ENCODE measurements at regions not wholly inside any gene's neighbourhood (a gene's known extent, or its start where the extent isn't known, plus 50 kb on each side); places are given as distances from the start of the nearest gene placed in this dataset.

DNA sequence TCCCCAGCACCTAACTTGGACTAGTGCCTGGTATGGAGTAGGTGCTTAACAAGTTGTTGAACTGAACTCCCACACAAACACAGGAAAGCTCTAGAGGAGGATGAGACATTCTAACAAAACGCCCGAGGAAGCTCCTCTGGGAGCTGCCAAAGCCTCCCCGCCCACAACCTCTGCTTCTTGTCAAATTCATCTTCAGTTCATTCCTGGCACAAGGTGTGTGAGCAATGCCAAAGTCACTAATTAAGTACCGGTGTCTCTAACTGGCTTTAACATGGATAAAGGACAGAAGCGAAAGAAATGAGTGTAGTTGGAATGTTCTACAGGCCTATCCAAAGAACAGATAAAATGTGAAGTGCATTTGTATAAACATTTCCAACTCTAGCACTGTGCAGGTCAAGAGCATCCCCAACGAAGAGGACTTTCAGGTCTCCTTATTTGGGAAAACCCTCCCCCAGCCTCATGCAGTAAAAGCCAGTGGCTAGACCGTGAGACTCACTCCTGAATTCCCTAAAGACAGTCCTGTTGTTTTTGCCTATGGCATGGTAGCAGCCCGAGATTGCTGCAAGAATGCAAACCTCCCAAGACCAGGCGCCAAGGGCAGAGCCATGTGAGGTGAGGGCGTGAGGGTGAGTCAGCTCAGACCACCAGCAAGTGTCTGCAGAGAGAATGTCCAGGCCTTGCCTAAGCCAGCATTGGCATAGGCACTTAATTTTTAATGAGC is 72.2 kb upstream of the KLF3 start:
- Histone ChIP-seq H3K4me1 (ENCODE audit: control insufficient read depth in 1 of 2, insufficient read depth in 2 of 2, low read length in 2 of 2) (no peaks in the 10 kb centered on the region), H3K4me2 (ENCODE audit: low read length) (no peak overlapping the region), H3K4me3 (replicated peaks in 1 of 2; ENCODE audit: low read depth in 1 of 2, low read length in 2 of 2) (no peak overlapping the region), H3K9ac (ENCODE audit: low read length) (no peak overlapping the region), H4K20me1 (ENCODE audit: insufficient read depth) (no peaks in the 10 kb centered on the region), H2AFZ (ENCODE audit: low read depth, low read length, poor library complexity, severe bottlenecking) (no peak overlapping the region), H3K9me2 (ENCODE audit: insufficient read depth) (no peaks in the 10 kb centered on the region), H3K27ac (ENCODE audit: low read depth, low read length) (no peak overlapping the region), H3K27me3 (ENCODE audit: insufficient read depth, low read length) (no peaks in the 10 kb centered on the region; the same call in 1 of the 2 replicates), H3K79me2 (ENCODE audit: insufficient read depth, low read length) (no peaks in the 10 kb centered on the region), H3K9me3 (ENCODE audit: control insufficient read depth in 1 of 2, insufficient read depth in 1 of 2, low read depth in 1 of 2, low read length in 2 of 2) (no peaks in the 10 kb centered on the region; a peak in 1 of 4 replicates), H3K36me3 (ENCODE audit: control insufficient read depth in 1 of 2, insufficient read depth in 2 of 2, low read length in 2 of 2) (no peaks in the 10 kb centered on the region)
- intact Hi-C loops (cut with micrococcal nuclease), result no loop called here
- no TSS peak for BruUV-seq (replicated peaks)
- POLR2A ChIA-PET, result no interaction called here
- CTCF ChIA-PET, result no interaction called here
- TF ChIP-seq ZBTB33 (IDR thresholded peaks at IDR 0.05; ENCODE audit: extremely low read depth, insufficient replicate concordance, low read length) (no peak), ELF1 (IDR thresholded peaks at IDR 0.05; ENCODE audit: borderline replicate concordance, low read depth) (no peak), CEBPB (IDR thresholded peaks at IDR 0.05; ENCODE audit: low read depth) (no peak), SRF (IDR thresholded peaks at IDR 0.05; ENCODE audit: low read depth) (no peak), EZH2phosphoT487 (IDR thresholded peaks at IDR 0.05; ENCODE audit: borderline replicate concordance) (no peak), SIN3A (IDR thresholded peaks at IDR 0.05; ENCODE audit: low read depth) (no peak), ZFX (IDR thresholded peaks at IDR 0.05) (no peak), JUND (IDR thresholded peaks at IDR 0.05) (no peak)
- RAD21 ChIA-PET (ENCODE audit: low non-redundant PET in 1 of 2, low total read pairs in 2 of 2, uncharacterized antibody in 2 of 2, unreplicated experiment in 2 of 2), result no interaction called here
- DNase-seq (ENCODE audit: low read depth, low spot score) (no peak), ATAC-seq (no peak)

DNA sequence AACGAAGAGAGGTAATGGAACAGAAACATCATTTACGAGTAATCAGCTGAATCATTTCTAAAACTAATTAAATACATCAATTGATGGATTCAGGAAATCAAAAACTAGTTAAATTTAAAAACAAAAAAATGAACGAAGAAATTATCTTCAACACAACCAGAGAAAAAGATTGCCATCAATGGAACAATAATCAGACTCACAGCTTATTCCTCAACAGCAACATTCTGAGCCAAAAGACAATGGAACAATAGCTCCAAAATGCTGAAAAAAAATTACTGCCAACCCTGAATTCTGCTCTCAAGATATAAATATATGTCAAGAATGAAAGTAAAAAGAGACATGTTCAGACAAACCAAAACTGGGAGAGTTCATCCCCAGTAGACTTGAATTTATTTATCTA is 65.5 kb upstream of the KLF3 start:
- ChIA-PET CTCF (no interaction called here), POLR2A (no interaction called here), RAD21 (ENCODE audit: low non-redundant PET in 1 of 2, low total read pairs in 2 of 2, uncharacterized antibody in 2 of 2, unreplicated experiment in 2 of 2) (no interaction called here)
- H3K79me2 ChIP-seq (ENCODE audit: insufficient read depth, low read length), result no peaks in the 10 kb centered on the region
- ATAC-seq (no peak), DNase-seq (ENCODE audit: low read depth, low spot score) (no peak)
- no TSS peak for BruUV-seq (replicated peaks)
- no peak overlapping the region for H3K27ac ChIP-seq (ENCODE audit: low read depth, low read length)
- no peak overlapping the region for H3K9ac ChIP-seq (ENCODE audit: low read length)
- intact Hi-C loops (cut with micrococcal nuclease), result no loop called here
- H2AFZ ChIP-seq (ENCODE audit: low read depth, low read length, poor library complexity, severe bottlenecking), result no peak overlapping the region
- H4K20me1 ChIP-seq (ENCODE audit: insufficient read depth), result no peaks in the 10 kb centered on the region
- H3K4me2 ChIP-seq (ENCODE audit: low read length), result no peak overlapping the region
- H3K9me3 ChIP-seq (ENCODE audit: control insufficient read depth in 1 of 2, insufficient read depth in 1 of 2, low read depth in 1 of 2, low read length in 2 of 2), result no peaks in the 10 kb centered on the region
- H3K27me3 ChIP-seq (ENCODE audit: insufficient read depth, low read length), result no peaks in the 10 kb centered on the region; the same call in 1 of the 2 replicates
- H3K9me2 ChIP-seq (ENCODE audit: insufficient read depth), result no peaks in the 10 kb centered on the region
- H3K4me1 ChIP-seq (ENCODE audit: control insufficient read depth in 1 of 2, insufficient read depth in 2 of 2, low read length in 2 of 2), result peaks cover 0 to 5% of the 10 kb centered on the region in 2 experiments; a peak in 1 of 4 replicates
- no peak overlapping the region for H3K4me3 ChIP-seq (replicated peaks in 1 of 2; ENCODE audit: low read depth in 1 of 2, low read length in 2 of 2)
- H3K36me3 ChIP-seq (ENCODE audit: control insufficient read depth in 1 of 2, insufficient read depth in 2 of 2, low read length in 2 of 2), result no peaks in the 10 kb centered on the region
- TF ChIP-seq CEBPB (IDR thresholded peaks at IDR 0.05; ENCODE audit: low read depth), result no peak
- TF ChIP-seq ZBTB33 (IDR thresholded peaks at IDR 0.05; ENCODE audit: extremely low read depth, insufficient replicate concordance, low read length), result no peak
- no peak for TF ChIP-seq ZNF274 (IDR thresholded peaks at IDR 0.05; ENCODE audit: low read depth, low read length)
- no peak for TF ChIP-seq JUND (IDR thresholded peaks at IDR 0.05)
- no peak for TF ChIP-seq POLR2AphosphoS5 (IDR thresholded peaks at IDR 0.05; ENCODE audit: low read depth, low read length)
- no peak for TF ChIP-seq ELF1 (IDR thresholded peaks at IDR 0.05; ENCODE audit: borderline replicate concordance, low read depth)
- no peak for TF ChIP-seq EZH2 (IDR thresholded peaks at IDR 0.05)
- no peak for TF ChIP-seq FOSL1 (IDR thresholded peaks at IDR 0.05; ENCODE audit: low read depth)
